Heart right ventricle (tissue), 16 donors: ENCODE measurements at regions not wholly inside any gene's neighbourhood (a gene's known extent, or its start where the extent isn't known, plus 50 kb on each side); places are given as distances from the start of the nearest gene placed in this dataset.
A peak's percentile ranks its signal among the peaks of the same experiment; 100 is the strongest.

Experiments
- ATAC-seq, 8 donors: fragments of 200-7000 bp; cut with Tn5 transposase; one replicate each; pipeline ENCODE4 v1.9.1; 2020; ENCODE audit warnings: mild to moderate bottlenecking in 8 of 8, moderate library complexity in 8 of 8, moderate number of reproducible peaks in 1 of 8
- DNase-seq, 2 donors: peaks; one replicate each; pipeline ENCODE4 v3.0.0-alpha.2; 2020
- H3K27ac ChIP-seq, 10 donors: fragments of 200-600 bp; sonication (generic) in 2 of 10; one replicate each; pipeline versions ENCODE4 v1.5.0 to v1.8.0; 2020 to 2022; ENCODE audit warnings: mild to moderate bottlenecking in 3 of 10
- H3K27me3 ChIP-seq, 7 donors: fragments of 200-600 bp; one replicate each; pipeline ENCODE4 v1.8.0; 2021 to 2022; ENCODE audit warnings: mild to moderate bottlenecking in 2 of 7
- H3K36me3 ChIP-seq, 9 donors: fragments of 200-600 bp; sonication (generic) in 1 of 9; one replicate each; pipeline versions ENCODE4 v1.5.0 to v1.8.0; 2020 to 2022; ENCODE audit warnings: mild to moderate bottlenecking in 2 of 9
- H3K4me1 ChIP-seq, 9 donors: fragments of 200-600 bp; sonication (generic) in 1 of 9; one replicate each; pipeline versions ENCODE4 v1.5.0 to v1.8.0; 2020 to 2022; ENCODE audit warnings: mild to moderate bottlenecking in 4 of 9
- H3K4me3 ChIP-seq, 10 donors: fragments of 200-600 bp; sonication (generic) in 2 of 10; one replicate each; pipeline versions ENCODE4 v1.5.0 to v1.8.0; 2020 to 2022; ENCODE audit warnings: mild to moderate bottlenecking in 7 of 10, moderate library complexity in 2 of 10
- H3K9me3 ChIP-seq, 11 donors: fragments of 200-600 bp in 10 of 11; sonication (generic) in 2 of 11; one replicate each; pipeline versions ENCODE4 v1.5.0 to v1.8.0; 2013 to 2022; ENCODE audit warnings: mild to moderate bottlenecking in 2 of 11, control low read depth in 1 of 11, moderate library complexity in 1 of 11
- WGBS, 2 donors: extraction: QIAGEN DNeasy Blood & Tissue Kit; methylation state at CpG; one replicate each; pipeline ENCODE4 v1.1.7; 2013; ENCODE audit warnings: inconsistent platforms in 1 of 2; 5-methylcytosine and 5-hydroxymethylcytosine counted together
- intact Hi-C, 10 donors: fragments of 100-400 bp; cut with DNase I; formaldehyde crosslinking; loops; one replicate each; pipeline versions ENCODE4 v1.11.1 to v1.14.2; 2022
- TF ChIP-seq, protein P1 (sequence below), 9 donors: fragments of 200-600 bp; sonication (generic) in 2 of 9; IDR thresholded peaks; one replicate each; pipeline versions ENCODE4 v1.5.0 to v1.8.0; 2021 to 2022; ENCODE audit warnings: antibody characterized with exemption in 9 of 9, mild to moderate bottlenecking in 5 of 9, moderate library complexity in 1 of 9
- donor health status: Arrhythmogenic right ventricular cardiomyopathy.
- donor health status: ischemic (EF 13 %, LVEDD 7.1; RV severe dilation, severe dysfunction).
- donor health status: healthy with polysubstance abuse.
- donor health status: DM: no; HTN: yes; CAD: no.
- donor health status: DM: no; HTN: no; CAD: no.
- donor health status: ischemic (EF 25% LVEDD 6.9; RV normal size, moderate dysfunction).
- donor health status: ischemic (EF 25% LVEDD 5.7; RV mildly dilated, moderate dysfunction).
- donor health status: healthy.
- donor health status: DM: yes; HTN: yes; CAD: no.
- donor health status: Ischemic cardiomyopathy.
- donor health status: ischemic (EF 35%, LVEDD 5.7; RV mildly dilated, moderate dysfunction).
- donor health status: nonischemic (EF 11% LVEDD 7.7; RV severe dilation, severe dysfunction).
- donor health status: DM: yes; HTN: yes; CAD: no.
- donor health status: PGD.
- donor health status: ischemic (EF 29% LVEDD 5.4; RV normal size, mild dysfunction).
- donor health status: nonischemic (EF 23%, LVEDD 6.1; RV moderate dilation, normal function).

DNA sequence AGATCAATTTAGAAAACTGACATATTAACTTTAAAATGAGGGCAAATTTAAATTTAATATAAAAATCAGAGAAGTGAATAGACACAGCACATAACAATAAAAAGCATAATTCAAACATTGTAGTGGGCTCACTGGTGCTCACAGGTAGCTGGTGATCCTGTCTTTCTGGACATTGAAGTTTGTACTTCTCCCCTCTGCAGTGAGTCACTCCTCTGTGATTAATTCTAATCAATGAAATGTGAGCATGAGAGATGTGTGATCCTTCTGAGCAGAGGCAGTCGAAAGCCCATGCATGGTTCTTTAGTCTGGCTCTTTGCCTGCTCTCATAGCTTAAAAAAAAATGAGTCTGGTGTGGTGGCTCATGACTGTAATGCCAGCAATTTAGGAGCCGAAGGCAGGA lies 59.0 kb upstream of the RERGL start:
- Histone ChIP-seq H3K4me1 (peaks cover 0 to 16% (median 0%) of the 10 kb centered on the region in 9 donors), H3K9me3 (no peaks in the 10 kb centered on the region), H3K27me3 (peaks cover 0 to 3% (median 0%) of the 10 kb centered on the region in 7 donors), H3K4me3 (no peak overlapping the region), H3K27ac (no peak overlapping the region), H3K36me3 (no peaks in the 10 kb centered on the region)
- intact Hi-C loops, result loop anchor here in 2 of 10 donors (5.0 to 10.0 kb wide), 2 partner anchors 73 to 76 kb away; no protein-coding TSS in a partner anchor
- TF ChIP-seq, protein P1, sequence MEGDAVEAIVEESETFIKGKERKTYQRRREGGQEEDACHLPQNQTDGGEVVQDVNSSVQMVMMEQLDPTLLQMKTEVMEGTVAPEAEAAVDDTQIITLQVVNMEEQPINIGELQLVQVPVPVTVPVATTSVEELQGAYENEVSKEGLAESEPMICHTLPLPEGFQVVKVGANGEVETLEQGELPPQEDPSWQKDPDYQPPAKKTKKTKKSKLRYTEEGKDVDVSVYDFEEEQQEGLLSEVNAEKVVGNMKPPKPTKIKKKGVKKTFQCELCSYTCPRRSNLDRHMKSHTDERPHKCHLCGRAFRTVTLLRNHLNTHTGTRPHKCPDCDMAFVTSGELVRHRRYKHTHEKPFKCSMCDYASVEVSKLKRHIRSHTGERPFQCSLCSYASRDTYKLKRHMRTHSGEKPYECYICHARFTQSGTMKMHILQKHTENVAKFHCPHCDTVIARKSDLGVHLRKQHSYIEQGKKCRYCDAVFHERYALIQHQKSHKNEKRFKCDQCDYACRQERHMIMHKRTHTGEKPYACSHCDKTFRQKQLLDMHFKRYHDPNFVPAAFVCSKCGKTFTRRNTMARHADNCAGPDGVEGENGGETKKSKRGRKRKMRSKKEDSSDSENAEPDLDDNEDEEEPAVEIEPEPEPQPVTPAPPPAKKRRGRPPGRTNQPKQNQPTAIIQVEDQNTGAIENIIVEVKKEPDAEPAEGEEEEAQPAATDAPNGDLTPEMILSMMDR (IDR thresholded peaks at IDR 0.05), result no peak
- no peak for ATAC-seq
- no peak for DNase-seq
- 51 to 53% methylated on average over 2 of the region's 2 CpGs for WGBS, 2 donors

DNA sequence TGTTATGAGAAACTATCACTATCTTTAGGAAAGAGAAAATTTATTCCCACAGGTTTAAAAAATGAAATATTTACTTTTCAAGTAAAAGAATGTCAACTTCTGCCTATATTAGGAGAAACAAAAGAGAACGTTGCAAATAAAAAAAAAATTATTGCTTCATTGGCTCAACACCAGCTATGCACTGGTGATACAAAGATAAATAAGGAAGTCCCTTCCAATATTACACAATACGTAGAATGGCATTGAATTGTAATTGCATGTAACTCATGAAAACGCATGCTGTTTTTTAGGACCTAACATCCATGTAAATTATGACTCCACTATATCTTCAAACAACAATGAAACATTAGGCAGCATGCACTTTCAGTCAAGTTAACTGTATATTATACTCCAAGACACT lies 56.4 kb upstream of the RERGL start:
- 41 to 65% methylated on average over 3 of the region's 3 CpGs for WGBS, 2 donors
- intact Hi-C loops, result loop anchor here in 2 of 10 donors (5.0 to 10.0 kb wide), 2 partner anchors 76 to 78 kb away; no protein-coding TSS in a partner anchor

DNA sequence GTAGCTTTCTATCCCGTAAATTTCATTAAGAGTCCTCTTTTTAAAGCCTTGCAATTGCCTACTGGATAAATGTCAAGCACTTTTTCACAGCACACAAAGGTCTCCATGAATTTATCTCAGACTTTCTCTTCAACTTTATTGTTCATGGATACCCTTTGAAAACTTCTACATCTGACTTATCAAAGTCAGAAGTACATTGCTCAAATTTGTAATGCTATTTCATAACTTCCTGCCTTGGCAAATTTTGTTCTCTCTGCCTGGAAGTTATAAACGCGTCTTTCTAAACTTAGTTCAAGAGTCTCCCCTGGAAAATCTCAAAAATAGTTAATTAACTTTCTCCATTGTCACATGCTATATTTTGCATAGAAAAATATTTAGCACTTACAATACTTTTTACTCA lies 55.9 kb upstream of the RERGL start:
- no peaks in the 10 kb centered on the region for H3K9me3 ChIP-seq
- H3K27ac ChIP-seq, result peak overlapping the region in 1 of 10 donors; percentile 61
- no peak overlapping the region for H3K4me3 ChIP-seq
- 52 to 64% methylated on average over 3 of the region's 3 CpGs for WGBS, 2 donors
- TF ChIP-seq, protein P1 (IDR thresholded peaks at IDR 0.05), result no peak
- H3K4me1 ChIP-seq, result peaks cover 0 to 16% (median 0%) of the 10 kb centered on the region in 9 donors
- no peak for DNase-seq
- no peak for ATAC-seq
- intact Hi-C loops, result loop anchor here in 2 of 10 donors (5.0 to 10.0 kb wide), 2 partner anchors 76 to 79 kb away; no protein-coding TSS in a partner anchor
- H3K36me3 ChIP-seq, result no peaks in the 10 kb centered on the region
- H3K27me3 ChIP-seq, result peaks cover 0 to 3% (median 0%) of the 10 kb centered on the region in 7 donors

More for the DNA sequence above, 56.4 kb upstream of the RERGL start:
- no peak for DNase-seq
- no peak for ATAC-seq
- peaks cover 0 to 16% (median 0%) of the 10 kb centered on the region in 9 donors for H3K4me1 ChIP-seq
- no peaks in the 10 kb centered on the region for H3K9me3 ChIP-seq
- no peak overlapping the region for H3K4me3 ChIP-seq
- no peaks in the 10 kb centered on the region for H3K36me3 ChIP-seq
- TF ChIP-seq, protein P1 (IDR thresholded peaks at IDR 0.05), result no peak
- H3K27me3 ChIP-seq, result peaks cover 0 to 3% (median 0%) of the 10 kb centered on the region in 7 donors
- H3K27ac ChIP-seq, result peak overlapping the region in 1 of 10 donors; percentile 61

DNA sequence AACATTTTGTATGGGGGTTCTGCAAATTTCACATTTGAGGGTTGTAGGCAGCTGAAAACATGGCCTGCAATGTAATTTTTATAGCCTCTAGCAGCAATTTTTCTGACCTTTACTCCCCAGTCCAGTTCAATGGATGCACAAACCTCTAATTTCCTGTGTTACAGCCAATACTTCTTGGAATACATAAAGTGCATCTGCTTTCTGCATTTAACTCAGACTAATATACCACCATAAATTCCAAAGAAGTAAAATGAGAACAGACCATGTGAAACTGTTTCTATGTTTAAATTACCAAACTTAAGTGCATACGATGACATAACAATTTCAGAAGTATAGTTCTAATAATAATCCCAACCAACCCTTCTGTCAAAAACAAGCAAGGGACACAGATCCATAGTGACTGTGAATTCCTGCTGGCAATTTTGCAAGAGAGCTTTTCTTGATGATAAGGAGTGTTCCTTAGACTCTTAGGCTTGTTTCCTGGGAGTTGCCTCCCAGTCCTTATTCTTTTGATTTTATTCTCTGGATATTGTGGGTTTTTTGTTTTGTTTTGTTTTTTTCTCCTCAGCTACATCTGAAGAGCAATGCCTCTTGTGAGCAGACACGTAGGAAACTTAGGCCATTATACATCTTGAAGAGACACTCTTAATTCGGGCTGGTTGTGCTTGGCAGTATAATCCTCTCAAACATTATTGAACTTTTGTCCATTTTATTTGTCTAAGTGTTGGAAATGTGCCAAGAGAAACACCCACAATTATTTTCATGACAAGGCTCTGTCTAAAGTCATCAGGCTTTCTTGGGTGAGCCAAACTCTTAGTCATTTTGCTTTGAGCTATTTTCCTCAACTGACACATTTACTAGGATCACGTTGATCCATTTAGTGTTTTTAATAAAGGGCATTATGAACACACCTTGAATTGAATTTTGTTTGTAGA lies 51.3 kb upstream of the RERGL start:
- no peak for DNase-seq
- TF ChIP-seq, protein P1 (IDR thresholded peaks at IDR 0.05), result no peak
- H3K9me3 ChIP-seq, result no peaks in the 10 kb centered on the region
- H3K27ac ChIP-seq, result no peak overlapping the region
- no peaks in the 10 kb centered on the region for H3K36me3 ChIP-seq
- H3K4me1 ChIP-seq, result peaks cover 0 to 21% (median 0%) of the 10 kb centered on the region in 9 donors
- no peak for ATAC-seq
- intact Hi-C loops, result loop anchor here in 3 of 10 donors (5.0 to 10.0 kb wide), 3 partner anchors 81 to 181 kb away; no protein-coding TSS in a partner anchor
- whole genome bisulfite sequencing, 2 donors, result 37 to 58% methylated on average over 4 of the region's 4 CpGs
- H3K27me3 ChIP-seq, result no peaks in the 10 kb centered on the region
- no peak overlapping the region for H3K4me3 ChIP-seq
